Activated CD8-positive, alpha-beta memory T cell treated with anti-CD3 and anti-CD28 coated beads for 24 hours (primary cell): ENCODE measurements at regions not wholly inside any gene's neighbourhood (a gene's known extent, or its start where the extent isn't known, plus 50 kb on each side); places are given as distances from the start of the nearest gene placed in this dataset.

Source experiments
- DNase-seq: peaks from one replicate; pipeline ENCODE4 v3.0.0-alpha.2; 2020

DNA sequence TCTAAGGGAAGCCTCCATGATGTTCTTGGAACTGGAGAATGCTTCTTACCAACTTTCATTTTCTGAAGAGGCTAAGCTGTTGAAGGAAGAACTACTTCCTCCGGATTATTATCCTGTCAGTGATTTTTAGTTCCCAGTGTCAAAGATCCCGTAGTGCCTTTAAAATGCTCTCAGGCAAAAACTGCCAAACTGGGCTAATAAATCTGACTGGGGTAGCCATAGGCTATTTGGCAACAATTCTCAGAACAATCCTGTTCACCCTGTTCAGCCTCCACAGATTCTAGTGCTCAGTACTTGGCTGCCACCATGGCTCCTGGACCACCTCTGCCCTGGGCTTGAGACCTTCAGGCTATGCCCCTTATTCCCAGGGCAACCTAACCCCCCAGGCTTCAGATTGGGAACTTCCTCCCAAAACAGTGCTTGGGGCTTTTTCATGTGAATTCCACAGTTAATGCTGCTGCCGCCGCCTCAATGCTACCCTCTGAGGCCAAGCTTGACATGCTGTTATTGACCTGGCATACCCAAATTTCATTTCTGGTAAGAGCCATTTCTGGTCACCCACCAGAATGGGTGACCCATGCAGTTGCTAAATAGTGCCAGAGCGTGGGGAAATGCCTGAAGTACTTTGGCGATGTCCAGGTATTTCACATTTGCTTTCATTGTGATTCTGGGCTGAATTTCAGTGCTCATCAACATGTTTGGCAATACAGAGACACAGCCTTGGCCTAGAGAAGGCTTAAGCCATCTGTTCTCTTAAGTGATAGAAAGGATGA, 110.0 kb upstream of the ARHGAP5 start:
- no peak for DNase-seq

GRCh38 chr14:31967669-31967975, 109.5 kb upstream of the ARHGAP5 start:
- no peak for DNase-seq

GRCh38 chr14:31968107-31968810, 108.8 kb upstream of the ARHGAP5 start:
- DNase-seq: no peak

- no peak for DNase-seq
Measured at GRCh38 chr14:31968956-31969698, 108.0 kb upstream of the ARHGAP5 start.

GRCh38 chr14:31969699-31970240, 107.3 kb upstream of the ARHGAP5 start:
- DNase-seq: no peak

DNA sequence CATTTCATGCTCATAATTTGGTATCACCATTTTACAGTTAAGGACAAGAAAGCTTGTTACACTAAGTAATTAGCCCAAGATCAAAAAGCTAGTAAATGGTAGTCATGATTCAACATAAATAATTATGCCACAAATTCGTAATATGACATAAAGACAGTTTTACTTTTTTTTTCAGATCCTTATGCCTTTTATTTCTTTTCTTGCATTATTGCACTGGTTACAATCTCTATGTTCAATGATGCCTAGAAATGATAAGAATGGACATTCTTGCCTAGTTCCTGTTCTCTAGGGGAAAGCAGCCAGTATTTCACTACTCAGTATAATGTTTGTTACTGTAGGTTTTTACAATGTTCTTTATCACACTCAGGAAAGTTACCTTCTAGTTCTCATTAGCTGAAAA, 106.4 kb upstream of the ARHGAP5 start:
- no peak for DNase-seq

GRCh38 chr14:31971612-31972011, 105.5 kb upstream of the ARHGAP5 start:
- DNase-seq: no peak

- no peak for DNase-seq
Measured at GRCh38 chr14:31977001-31977556, 100.0 kb upstream of the ARHGAP5 start.

- DNase-seq: no peak
Measured at GRCh38 chr14:31978423-31978822, 98.7 kb upstream of the ARHGAP5 start.

- no peak for DNase-seq
Measured at GRCh38 chr14:31982642-31983041, 94.5 kb upstream of the ARHGAP5 start.

DNA sequence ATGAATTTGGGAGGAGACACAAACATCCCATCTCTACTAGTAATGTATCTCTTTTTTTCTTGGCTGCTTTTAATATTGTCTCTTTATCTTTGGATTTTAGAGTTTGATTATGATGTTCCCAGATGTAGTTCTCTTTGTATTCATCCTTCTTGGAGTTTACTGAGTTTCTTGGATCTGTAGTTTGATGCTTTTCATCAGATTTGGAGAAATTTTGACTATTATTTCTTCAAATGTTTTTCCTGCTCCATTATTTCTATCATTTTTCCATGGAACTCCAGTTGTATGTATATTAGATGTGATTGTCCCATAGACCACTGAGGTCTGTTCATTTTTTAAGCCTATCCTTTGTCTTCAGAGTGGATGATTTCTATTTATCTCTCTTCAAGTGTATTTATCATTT, 90.7 kb upstream of the ARHGAP5 start:
- DNase-seq: no peak

DNA sequence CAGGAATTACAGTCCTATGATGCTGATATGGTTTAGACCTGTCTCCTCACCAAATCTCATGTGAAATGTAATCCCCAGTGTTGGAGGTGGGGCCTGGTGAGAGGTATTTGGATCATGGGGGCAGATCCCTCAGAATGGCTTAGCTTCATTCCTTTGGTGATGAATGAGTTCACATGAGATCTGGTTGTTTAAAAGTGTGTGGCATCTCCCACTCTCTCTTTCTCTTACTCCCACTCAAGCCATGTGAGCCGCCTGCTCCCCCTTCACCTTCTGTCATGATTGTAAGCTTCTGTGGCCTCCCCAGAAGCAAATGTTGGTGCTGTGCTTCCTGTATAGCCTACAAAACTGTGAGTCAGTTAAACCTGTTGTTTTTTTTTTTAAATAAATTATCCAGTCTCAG, 89.4 kb upstream of the ARHGAP5 start:
- no peak for DNase-seq

DNA sequence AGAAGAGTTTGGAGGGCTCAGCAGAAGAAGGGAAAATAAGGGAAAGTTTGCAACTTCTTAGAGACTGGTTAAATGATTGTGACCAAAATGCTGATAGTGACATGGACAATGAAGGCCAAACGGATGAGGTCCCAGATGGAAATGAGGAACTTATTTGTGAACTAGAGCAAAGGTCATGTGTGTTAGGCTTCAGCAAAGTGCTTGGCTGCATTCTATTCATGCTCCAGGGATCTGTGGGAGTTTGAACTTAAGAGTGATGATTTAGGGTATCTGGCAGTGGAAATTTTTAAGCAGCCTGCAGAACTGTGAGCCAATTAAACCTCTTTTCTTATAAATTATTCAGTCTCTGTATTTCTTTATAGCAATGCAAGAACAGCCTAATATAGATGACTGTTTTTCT, 88.9 kb upstream of the ARHGAP5 start:
- no peak for DNase-seq

- no peak for DNase-seq
Measured at GRCh38 chr14:31990183-31990857, 86.8 kb upstream of the ARHGAP5 start.

GRCh38 chr14:31990926-31991572, 86.1 kb upstream of the ARHGAP5 start:
- no peak for DNase-seq

GRCh38 chr14:31992011-31992447, 85.1 kb upstream of the ARHGAP5 start:
- DNase-seq: no peak

DNA sequence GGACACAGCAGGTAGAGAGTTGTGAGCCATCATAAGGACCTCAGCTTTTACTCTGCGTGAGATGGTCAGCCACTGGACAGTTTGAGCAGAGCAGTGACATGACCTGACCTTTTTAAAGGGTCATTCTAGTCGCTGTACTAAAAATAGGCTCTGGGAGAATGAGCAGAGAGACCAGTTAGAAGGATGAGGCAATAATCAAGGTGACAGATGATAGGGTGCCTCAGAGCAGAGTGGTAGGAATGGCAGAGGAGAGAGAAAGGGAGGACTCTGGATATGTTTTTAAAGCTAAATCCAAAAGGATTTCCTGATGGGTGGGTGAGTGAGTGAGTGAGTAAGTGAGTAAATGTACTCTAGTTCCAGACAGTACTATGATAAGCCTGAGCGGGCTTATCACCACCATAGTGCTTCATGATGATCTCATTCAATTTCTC, 83.6 kb upstream of the ARHGAP5 start:
- no peak for DNase-seq

DNA sequence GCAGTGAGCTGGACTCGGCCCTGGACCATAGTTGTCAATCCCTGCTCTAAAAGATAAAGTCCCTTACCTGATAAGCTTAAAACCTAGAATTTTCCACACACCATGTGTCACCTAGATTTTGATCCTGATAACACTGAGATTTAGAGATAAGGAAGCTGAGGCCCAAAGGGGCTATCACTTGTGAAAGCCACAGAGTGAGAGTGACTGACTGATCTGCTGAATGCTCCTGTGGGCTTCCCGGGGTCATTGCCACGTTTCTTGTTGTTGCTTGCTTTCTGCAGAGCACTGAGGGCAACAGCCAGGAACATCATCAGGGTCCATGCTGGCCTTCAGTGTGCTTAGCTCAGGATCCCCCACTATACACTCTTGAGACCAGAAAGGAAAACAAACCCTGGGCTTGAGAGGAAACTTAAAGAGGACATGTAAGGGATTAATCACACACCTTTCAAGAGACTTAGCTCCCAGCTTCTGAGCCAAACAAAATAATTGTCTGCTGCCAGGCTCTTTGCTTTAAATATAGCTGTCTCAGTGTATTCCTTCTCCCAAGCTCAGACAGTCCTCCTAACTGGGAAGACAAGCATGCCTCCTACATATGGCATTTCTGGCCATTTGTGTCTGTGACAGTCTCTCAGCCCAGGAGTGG, 82.6 kb upstream of the ARHGAP5 start:
- DNase-seq: no peak

GRCh38 chr14:32003585-32003984, 73.5 kb upstream of the ARHGAP5 start:
- no peak for DNase-seq

- DNase-seq: no peak
Measured at GRCh38 chr14:32004300-32004699, 72.8 kb upstream of the ARHGAP5 start.

GRCh38 chr14:32005628-32006027, 71.5 kb upstream of the ARHGAP5 start:
- no peak for DNase-seq
